GM21423 (cell line): ENCODE measurements at regions not wholly inside any gene's neighbourhood (a gene's known extent, or its start where the extent isn't known, plus 50 kb on each side); places are given as distances from the start of the nearest gene placed in this dataset.
"Not testable (repeated sequence)": the region's sequence is repeated elsewhere in the genome, so short reads cannot be mapped to it uniquely, and the experiment has no call there.

Experiments used
- ATAC-seq: cut with Tn5 transposase; IDR thresholded peaks from one replicate; pipeline ENCODE4 v1.9.1; 2021; ENCODE audit warnings: mild to moderate bottlenecking, moderate library complexity; ENCODE audit not compliant: unreplicated experiment

DNA sequence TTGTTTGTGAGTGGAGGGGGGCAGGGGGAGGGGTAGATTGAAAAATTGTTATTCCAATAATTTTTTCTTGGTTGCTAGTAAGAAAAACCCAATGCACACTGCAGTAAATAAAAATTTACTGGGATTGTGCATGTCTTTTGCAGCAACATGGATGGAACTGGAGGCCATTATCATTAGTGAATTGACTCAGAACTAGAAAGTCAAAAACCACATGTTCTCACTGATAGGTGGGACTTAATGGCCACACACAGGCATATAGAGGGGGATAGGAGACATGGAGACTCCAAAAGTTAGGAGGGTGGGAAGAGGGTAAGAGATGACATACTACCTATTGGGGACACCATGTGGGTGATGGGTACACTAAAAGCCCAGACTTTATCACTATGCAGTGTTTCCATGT, 67.2 kb downstream of the BUB3 start:
- ATAC-seq, result no peak

DNA sequence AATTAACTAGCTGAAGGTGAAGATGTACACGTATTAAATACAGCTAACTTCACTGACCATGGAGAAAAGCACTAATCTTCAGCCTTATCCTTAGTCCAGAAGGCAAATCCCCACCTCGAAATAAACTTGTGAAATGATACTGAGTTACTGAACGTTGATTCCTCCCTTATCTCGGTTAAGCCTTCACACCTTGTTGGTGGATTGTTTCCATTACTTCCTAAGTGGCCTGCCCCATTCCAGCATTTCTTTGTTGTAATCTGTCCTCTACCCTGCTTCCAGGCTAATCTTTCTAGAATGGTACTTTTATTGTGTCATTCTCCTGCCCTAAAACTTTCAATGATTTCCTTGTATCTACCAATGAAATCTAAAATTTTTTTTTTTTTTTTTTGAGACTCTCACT, 68.6 kb downstream of the BUB3 start:
- no peak for ATAC-seq

DNA sequence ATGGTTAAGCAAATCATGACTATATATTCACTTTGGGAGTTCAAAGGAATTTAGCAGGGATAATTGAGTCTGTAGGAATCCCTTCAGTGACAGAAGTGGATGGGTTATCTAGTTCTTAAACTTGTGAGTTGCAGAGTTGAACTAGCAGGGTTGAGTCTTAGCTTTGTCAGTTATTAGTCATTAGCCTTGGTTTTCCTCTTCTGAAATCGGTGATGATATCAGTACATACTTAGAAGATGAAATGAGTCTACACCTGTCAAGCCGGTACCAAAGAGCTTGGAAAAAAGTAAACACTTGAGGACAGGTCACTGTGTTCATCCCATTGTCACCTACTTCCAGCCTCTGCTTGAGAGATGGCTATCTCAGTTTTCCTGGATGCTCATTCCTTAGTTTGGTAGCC, 73.5 kb downstream of the BUB3 start:
- ATAC-seq, result no peak

DNA sequence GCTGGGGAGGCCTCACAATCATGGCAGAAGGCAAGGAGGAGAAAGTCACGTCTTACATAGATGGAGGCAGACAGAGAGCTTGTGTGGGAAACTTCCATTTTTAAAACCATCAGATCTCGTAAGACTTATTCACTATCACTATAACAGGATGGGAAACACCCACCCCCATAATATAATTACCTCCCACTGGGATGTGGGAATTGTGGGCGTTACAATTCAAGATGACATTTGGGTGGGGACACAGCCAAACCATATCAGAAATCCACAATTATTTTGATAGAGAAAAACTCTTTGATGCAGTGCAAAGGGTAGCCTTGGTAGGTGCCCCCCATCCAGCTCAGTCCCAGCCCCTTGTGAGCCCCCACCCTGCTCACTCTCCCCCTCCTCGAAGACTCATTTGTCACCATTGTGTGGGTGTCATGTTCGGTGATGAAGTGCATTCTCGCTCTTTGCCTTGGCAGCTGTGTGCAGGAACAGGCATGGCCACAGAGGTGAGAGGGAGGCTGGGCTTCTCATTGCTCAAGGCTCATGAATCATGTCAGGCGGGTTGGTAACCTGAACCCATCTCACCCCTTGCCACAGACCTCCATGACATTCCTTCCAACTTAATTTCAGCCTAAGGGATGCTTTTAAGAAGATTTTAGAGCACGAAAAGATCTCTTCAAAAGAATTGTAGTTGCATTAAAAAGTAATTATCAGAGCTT, 75.9 kb downstream of the BUB3 start:
- ATAC-seq, result no peak

DNA sequence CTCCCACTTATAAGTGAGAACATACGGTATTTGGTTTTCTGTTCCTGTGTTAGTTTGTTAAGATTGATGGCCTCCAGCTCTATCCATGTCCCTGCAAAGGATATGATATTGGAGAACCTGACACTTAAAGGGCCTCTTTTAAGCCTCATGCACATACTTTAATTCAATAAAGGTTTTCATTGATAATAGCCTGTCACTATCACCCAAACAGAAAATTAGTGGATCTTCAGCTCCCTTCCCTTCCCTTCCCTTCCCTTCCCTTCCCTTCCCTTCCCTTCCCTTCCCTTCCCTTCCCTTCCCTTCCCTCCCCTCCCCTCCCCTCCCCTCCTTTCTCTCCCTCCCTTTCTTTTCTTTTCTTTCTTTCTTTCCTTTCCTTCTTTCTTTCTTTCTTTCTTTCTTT, 78.7 kb downstream of the BUB3 start:
- ATAC-seq, result not testable (repeated sequence)

DNA sequence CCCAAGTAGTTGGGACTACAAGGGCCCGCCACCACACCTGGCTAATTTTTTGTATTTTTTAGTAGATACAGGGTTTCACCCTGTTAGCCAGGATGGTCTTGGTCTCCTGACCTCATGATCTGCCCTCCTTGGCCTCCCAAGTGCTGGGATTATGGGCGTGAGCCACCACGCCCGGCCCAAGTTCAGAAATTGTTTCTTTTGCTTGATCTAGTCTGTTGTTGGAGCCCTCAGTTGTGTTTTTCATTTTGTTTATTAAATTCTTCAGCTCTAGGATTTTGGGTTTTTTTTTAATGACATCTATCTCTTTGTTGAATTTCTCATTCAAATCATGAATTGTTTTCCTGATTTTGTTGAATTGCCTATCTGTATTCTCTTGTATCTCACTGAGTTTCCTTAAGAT, 80.8 kb downstream of the BUB3 start:
- ATAC-seq, result not testable (repeated sequence)

DNA sequence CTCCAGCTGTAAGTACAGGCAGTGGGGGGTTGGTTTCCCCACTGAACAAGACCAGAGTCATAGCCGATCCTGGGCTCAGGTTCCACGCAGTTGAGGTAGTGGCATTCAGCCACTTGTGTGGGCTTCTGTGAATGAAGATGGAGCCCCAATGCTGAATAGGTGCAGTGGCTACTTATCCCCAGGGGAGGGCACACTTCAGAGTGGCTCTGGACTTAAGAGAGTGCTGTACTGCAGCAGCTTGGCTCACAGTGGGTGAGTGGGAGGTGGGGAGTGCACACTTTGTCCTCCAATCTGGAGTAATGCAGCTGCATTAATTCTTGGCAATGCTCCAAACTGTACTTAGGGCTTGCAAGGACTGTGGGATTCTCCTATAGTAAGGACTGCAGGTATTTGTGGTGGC, 81.9 kb downstream of the BUB3 start:
- ATAC-seq, result no peak

DNA sequence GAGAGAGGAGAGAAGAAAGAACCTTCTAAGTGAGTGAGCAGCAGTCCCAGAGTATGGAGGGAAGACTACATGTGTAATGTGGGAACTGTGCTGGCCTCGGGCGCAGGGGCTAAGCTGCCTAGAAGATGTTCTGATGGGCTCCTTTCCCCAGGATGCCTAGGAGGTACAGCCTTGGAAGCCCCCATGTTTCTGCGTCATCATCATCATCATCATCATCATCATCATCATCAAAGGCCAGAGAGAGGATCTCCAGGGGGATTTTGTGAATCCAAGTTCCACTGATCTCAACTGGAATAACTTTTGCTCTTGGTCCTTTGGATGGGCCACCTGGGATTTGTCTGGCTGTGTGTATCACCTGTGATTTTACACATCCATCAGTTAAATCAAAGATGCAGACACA, 86.0 kb downstream of the BUB3 start:
- ATAC-seq, result no peak

DNA sequence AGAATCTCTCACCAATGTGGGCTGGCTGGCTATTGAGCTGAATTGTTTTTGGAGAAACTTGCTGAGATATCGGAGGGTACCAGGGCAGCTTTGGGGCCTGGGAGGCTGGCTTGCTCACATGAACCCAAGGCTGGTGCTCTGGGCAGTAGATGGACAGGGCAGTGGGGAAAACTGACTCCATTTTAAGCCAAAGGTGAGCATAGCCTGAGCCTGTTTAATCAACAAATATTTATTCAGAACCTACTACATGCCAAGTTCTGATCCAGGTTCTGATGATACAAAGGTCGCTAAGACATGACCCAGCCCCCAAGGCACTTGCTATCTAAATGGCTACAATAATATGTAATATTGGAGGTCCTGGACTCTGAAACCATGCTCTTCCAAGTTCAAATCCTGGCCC, 86.6 kb downstream of the BUB3 start:
- no peak for ATAC-seq

DNA sequence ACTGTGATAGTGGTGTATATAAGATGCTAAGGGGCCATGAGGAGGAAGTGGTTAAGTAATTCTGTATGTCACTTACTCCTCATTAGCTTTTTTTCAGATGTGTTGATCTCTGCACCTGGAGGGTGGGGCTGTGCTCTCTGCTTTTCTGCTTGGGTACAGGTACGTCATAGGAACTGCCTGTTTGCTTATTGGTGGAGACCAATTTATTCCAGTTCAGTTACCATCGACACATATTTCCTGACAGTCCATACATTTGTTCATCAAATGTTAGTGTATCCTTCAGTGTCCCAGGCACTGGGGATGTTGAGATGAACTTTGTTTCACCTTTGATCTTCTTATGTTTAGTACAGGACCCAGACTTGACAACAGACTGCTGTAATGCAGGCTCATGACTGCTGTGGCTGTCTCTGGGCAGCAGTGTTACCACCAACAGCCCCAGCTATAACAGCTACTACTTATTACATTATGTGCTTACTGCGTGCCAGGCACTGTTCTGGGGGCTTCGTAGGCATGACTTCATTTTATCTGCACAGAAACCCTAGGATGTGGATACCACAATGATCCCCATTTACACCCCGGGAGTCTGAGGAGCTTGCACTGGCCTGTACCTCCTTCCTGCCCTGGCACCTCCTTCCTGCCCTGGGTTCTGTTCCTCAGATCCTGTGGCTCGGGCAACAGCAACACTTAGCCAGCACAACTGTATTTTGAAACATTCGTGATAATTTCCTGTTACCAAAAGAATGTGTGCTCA, 87.4 kb downstream of the BUB3 start:
- peak; percentile 59 for ATAC-seq

DNA sequence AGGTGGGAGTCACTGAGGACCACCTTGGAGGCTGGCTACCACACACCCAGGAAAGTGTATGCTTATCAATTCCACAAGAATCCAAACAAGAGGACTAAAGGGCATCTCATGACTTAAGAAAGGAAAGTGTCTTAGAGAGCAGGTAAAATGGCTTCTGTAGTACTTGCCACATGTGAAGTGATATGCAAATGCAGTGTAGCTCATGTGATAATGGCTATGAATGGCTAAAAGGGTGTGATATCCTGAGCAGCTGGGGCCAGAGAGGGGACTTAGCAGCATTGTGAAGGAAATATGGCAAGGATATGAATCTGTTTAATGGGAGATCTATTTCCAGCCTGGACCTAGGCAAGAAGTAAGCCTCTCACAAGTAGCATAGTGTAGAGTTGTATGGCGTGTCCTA, 90.5 kb downstream of the BUB3 start:
- no peak for ATAC-seq

DNA sequence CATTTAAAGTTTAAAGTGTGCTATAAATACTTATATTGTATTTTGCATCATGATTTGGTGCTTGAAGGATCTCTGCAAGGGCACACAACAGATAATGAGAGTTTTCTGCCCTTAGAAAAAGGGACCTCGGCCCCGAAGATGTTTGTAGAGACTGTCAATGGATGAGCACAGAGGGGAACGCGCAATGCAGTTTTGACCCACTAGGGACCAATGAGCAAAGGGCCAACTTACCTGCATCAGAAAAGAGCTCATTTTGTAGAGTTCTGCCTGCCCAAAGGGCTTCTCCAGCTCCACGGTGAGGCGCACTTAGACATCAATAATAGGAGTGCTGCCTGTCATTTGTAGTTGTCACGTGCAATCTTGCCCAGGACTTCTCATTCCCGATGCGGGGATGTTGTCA, 91.1 kb downstream of the BUB3 start:
- ATAC-seq, result no peak

DNA sequence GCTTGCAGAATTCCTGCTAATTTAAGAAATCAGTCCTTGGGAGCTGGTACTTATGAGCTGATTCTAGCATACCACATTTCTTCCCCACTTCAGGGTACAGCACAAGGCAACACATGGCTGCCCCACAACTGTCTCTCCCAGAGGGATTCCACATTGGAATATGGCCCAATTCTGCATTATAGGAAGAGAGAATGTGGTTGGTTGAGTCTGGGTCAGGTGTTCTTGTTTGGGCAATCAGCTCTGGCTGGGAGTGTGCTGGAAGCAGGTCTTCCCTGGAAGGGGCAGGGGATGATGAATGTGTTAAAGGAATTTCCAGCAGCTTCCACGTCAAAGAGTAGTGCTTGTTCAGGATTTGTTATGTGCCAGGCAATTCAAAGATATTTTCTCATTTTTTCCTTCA, 95.7 kb downstream of the BUB3 start:
- no peak for ATAC-seq

DNA sequence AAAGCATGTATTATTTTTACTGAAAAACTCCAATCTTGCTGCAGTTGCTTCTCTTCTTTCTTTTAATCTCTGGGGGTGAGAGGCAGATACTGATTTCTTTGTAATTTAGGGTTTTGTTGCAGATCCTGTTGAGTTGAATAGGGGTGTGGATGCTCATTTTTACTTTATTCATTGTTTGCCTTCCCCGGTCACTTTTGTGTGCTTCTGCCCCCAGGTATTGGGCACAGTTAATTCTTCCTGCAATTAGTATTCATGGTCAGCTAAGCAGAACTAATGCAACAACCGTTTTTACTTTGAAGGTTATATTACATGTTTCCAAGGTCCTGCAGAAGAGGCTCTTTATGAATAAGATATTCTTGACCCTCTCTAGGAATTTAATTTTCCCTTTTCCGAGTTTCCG, 96.4 kb downstream of the BUB3 start:
- no peak for ATAC-seq

DNA sequence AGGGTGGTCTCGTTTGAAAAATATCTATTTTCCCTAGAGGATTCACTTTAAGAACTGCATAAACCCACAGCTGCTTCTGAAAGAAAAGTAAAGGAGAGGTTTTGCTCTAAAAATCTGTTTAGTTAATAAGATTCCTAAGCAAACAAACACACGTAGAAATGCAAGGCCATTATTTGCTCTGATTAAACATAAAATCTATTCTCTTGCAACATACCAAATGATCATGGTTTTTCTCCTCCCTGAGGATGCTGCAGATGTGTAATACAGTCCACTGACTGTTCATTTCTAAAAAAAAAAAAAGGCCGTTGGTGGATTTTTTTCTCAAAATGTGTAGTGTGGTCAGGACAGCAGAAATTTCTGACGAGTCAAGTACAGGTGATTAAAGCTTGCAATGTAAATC, 98.6 kb downstream of the BUB3 start:
- no peak for ATAC-seq

DNA sequence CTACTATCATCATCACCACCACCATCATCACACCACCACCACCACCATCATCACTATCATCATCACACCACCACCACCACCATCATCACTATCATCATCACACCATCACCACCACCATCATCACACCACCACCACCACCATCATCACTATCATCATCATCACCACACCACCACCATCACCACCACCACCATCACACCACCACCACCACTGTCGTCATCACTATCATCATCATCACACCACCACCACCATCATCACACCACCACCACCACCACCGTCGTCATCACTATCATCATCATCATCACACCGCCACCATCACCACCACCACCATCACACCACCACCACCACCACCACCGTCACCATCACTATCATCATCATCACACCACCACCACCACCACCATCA, 100.1 kb downstream of the BUB3 start:
- not testable (repeated sequence) for ATAC-seq

DNA sequence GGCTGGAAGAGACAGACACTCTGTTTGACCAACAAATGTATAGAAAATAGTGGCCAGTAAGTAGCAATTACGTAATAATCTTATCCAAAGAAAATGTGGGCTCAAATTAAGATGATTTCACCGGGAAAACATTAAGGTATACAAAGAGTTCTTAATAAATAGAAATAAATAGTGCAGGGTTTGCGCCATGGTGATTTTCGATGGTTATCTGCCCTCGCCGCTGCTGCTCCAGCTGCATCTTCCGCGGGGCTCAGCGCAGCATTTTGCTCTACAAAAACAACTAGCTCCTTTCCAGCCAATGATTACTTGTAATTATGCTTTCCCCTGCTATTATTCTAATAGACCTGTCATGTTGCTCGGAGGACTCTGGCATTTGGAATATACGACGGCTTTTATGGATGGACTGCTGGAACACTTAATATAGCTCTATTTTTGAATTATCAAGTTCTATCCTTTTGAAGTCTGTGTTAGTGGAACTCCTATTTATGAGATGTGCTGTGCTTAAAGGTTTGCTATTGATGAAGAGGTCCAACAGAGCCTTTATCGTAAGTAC, 103.8 kb downstream of the BUB3 start:
- no peak for ATAC-seq

DNA sequence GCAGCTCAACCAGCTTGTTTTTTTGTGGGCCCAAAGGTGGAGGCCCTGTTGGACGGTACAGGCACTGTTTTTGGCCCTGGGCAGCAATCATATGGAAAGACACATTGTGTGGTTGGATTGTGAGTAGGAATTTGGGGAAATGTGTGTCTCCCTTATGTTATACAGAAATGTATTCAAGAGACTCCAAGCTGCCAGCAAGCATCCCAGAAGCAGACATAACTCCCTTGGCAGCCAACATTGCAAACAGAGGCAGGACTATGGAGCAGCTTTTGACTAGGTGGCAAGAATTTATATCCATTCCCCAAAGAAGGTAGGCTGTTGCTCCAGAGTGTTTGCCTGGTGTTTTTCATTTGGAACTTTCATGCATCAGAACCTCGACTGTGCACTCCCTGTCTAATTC, 104.9 kb downstream of the BUB3 start:
- no peak for ATAC-seq

DNA sequence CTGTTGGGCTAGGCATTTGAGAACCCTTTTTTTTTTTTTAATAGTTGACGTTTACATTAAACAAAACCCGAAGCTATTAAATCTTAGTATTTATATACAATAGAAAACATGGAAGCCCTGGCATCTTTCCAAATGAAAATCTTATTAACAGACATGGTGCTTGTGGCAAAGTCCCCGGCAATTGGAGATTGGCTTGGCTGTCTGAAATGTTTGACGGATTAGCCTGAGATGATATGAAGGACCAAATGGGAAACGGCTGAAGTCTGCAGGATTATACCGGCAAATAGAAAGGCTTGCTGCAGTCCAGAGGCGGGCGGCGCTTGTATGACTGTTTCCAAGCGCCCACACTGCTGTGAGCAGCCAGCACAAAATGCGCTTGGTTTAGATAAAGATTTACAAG, 105.6 kb downstream of the BUB3 start:
- no peak for ATAC-seq

DNA sequence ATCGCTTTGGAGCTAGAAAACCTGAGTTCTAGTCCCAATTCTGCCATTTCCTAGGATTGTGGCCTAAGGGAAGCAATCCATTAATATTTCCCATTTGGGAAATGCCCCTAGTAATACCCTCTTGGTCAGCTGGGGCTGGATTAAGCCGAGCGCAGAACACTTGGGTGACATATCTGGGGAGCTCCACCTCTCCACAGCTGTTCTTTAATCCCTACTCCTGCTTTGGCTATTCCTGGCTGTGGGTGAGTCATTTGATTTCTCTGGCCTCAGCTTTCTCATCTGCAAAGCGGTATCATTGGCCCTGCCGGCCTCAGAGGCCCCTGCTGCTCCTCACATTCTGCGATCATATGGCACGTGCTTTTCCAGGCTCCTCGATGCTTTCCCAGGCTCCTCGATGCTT, 108.3 kb downstream of the BUB3 start:
- ATAC-seq, result no peak

DNA sequence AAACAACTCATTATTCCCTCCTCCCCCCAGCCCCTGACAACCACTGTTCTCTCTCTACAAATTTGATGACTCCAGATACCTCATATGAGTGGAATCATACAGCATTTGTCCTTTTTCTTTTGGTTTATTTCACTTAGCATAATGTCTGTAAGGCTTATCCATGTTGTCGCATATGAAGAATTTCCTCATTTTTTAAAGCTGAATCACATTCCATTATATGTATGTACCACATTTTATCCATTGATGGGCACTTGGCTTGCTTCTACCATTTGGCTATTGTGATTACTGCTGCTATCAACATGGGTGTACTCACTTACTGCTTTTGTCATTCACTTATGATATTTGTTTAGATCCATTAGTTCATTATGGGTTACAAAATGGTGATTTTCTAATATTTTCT, 112.8 kb downstream of the BUB3 start:
- ATAC-seq, result no peak

DNA sequence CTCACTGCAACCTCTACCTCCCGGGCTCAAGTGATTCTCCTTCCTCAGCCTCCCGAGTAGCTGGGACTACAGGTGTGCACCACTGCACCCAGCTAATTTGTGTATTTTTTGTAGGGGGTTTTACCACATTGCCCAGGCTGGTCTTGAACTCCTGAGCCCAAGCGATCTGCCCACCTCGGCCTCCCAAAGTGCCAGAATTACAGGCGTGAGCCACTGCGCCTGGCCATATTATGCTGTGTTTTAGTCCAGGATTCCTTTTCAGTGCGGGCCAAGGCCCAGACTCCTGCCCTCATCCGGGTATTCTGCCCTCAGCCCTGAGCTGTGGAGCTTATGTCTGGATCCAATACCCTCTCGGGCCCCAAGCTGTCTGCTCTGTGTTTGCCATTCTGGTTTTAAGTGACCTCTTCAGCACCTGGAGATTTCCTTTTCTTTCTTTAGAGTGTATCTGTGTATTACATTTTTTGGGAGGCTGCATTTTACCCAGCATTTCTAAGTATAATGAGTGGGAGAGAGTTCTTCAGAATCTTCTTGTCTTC, 114.9 kb downstream of the BUB3 start:
- no peak for ATAC-seq
